HepG2 (cell line): ENCODE measurements at regions not wholly inside any gene's neighbourhood (a gene's known extent, or its start where the extent isn't known, plus 50 kb on each side); places are given as distances from the start of the nearest gene placed in this dataset.

Experiments used
- ASH2L ChIP-seq: fragments of 300-600, 200-600 bp; sonication (generic); IDR thresholded peaks from 2 replicates; pipeline ENCODE4 v1.7.0; 2017; ENCODE audit warnings: low read depth, mild to moderate bottlenecking, moderate library complexity, mixed read lengths, low read length; ENCODE audit not compliant: insufficient read length
- CREB3 ChIP-seq: sonication (generic); formaldehyde crosslinking; IDR thresholded peaks from 2 replicates; pipeline ENCODE4 v1.5.0; 2020; ENCODE audit warnings: missing genetic modification reagents
- DMAP1 ChIP-seq: IDR thresholded peaks from 2 replicates; pipeline ENCODE4 v1.6.1; 2016
- EP300 ChIP-seq, 3 experiments: sonication (generic) in 1 of 3; formaldehyde crosslinking in 1 of 3; IDR thresholded peaks; 2 replicates each; pipeline versions ENCODE4 v1.5.1 to v1.6.1; 2011 to 2020; ENCODE audit warnings: low read depth in 2 of 3, low read length in 2 of 3, borderline replicate concordance in 1 of 3, improper control_type of control experiment in 1 of 3, mild to moderate bottlenecking in 1 of 3, missing genetic modification reagents in 1 of 3, moderate library complexity in 1 of 3
- FOXP4 ChIP-seq: sonication (generic); formaldehyde crosslinking; IDR thresholded peaks from 2 replicates; pipeline ENCODE4 v1.4.0; 2020; ENCODE audit warnings: missing genetic modification reagents
- MTA1 ChIP-seq: sonication (generic); formaldehyde crosslinking; IDR thresholded peaks from 2 replicates; pipeline ENCODE4 v1.4.0; 2020; ENCODE audit warnings: missing genetic modification reagents, mild to moderate bottlenecking, borderline replicate concordance
- PAWR ChIP-seq: sonication (generic); formaldehyde crosslinking; IDR thresholded peaks from 2 replicates; pipeline ENCODE4 v1.4.0; 2020; ENCODE audit warnings: missing genetic modification reagents, mild to moderate bottlenecking, borderline replicate concordance
- SP5 ChIP-seq: IDR thresholded peaks from 2 replicates; pipeline ENCODE4 v1.6.1; 2016; ENCODE audit warnings: low read depth, borderline replicate concordance
- ZFY ChIP-seq: sonication (generic); formaldehyde crosslinking; IDR thresholded peaks from 2 replicates; pipeline ENCODE4 v1.4.0; 2020; ENCODE audit warnings: missing genetic modification reagents
- ZHX2 ChIP-seq, 2 experiments: sonication (generic) in 1 of 2; formaldehyde crosslinking in 1 of 2; IDR thresholded peaks; 2 replicates each; pipeline versions ENCODE4 v1.6.1 to v1.9.0; 2014 to 2022; ENCODE audit warnings: antibody characterized with exemption in 1 of 2, borderline replicate concordance in 1 of 2, inconsistent platforms in 1 of 2, low read depth in 1 of 2, missing genetic modification reagents in 1 of 2
- ZNF281 ChIP-seq: sonication (generic); formaldehyde crosslinking; IDR thresholded peaks from 2 replicates; pipeline ENCODE4 v1.4.0; 2020; ENCODE audit warnings: missing genetic modification reagents, borderline replicate concordance
- ZNF362 ChIP-seq: sonication (generic); formaldehyde crosslinking; IDR thresholded peaks from 2 replicates; pipeline ENCODE4 v1.4.0; 2020; ENCODE audit warnings: missing genetic modification reagents, mild to moderate bottlenecking, borderline replicate concordance
- ZNF430 ChIP-seq: sonication (generic); formaldehyde crosslinking; IDR thresholded peaks from 2 replicates; pipeline ENCODE4 v1.9.0; 2021; ENCODE audit warnings: mild to moderate bottlenecking, missing genetic modification reagents

GRCh38 chr20:50405235-50405914 is 104.8 kb upstream of the PTPN1 start (continued):
- TF ChIP-seq SP5 (CRISPR knock-in tag) (0 out of 2 replicates have a peak, but pooled peaks have one; percentile 48), DMAP1 (0 out of 2 replicates have a peak, but pooled peaks have one; percentile 10), ASH2L (peak; percentile 55), PAWR (CRISPR knock-in tag) (0 out of 2 replicates have a peak, but pooled peaks have one; percentile 45), EP300 (IDR thresholded peaks at IDR 0.05; ENCODE audit: low read depth in 2 of 2, low read length in 2 of 2) (peak in 1 of 2 experiments; percentile 79; a peak in 2 of 4 replicates), EP300 (CRISPR knock-in tag; IDR thresholded peaks at IDR 0.05; ENCODE audit: borderline replicate concordance) (no peak), ZNF362 (CRISPR knock-in tag) (peak; percentile 61), ZFY (CRISPR knock-in tag) (0 out of 2 replicates have a peak, but pooled peaks have one; percentile 44), MTA1 (CRISPR knock-in tag) (peak; percentile 75; the same call in 1 of the 2 replicates), CREB3 (CRISPR knock-in tag) (0 out of 2 replicates have a peak, but pooled peaks have one; percentile 74), ZNF281 (peak; percentile 51; the same call in 1 of the 2 replicates), ZNF430 (CRISPR knock-in tag) (0 out of 2 replicates have a peak, but pooled peaks have one; percentile 23), ZHX2 (IDR thresholded peaks at IDR 0.05; ENCODE audit: low read depth) (0 out of 2 replicates have a peak, but pooled peaks have one; percentile 18), ZHX2 (CRISPR knock-in tag; IDR thresholded peaks at IDR 0.05; ENCODE audit: borderline replicate concordance) (no peak), FOXP4 (CRISPR knock-in tag) (peak; percentile 88)
